KBM-7 (cell line): ENCODE measurements at regions not wholly inside any gene's neighbourhood (a gene's known extent, or its start where the extent isn't known, plus 50 kb on each side); places are given as distances from the start of the nearest gene placed in this dataset.

Experiments used
- DNase-seq: peaks from one replicate; pipeline ENCODE4 v3.0.0-alpha.2; 2015
- in situ Hi-C: fragments of 300-500 bp; cut with MboI; formaldehyde crosslinking; loops from 2 replicates; pipeline ENCODE4 v1.14.3; 2020; ENCODE audit warnings: low sequenced_read_pairs, low pct_unique_long_range_greater_than_20kb, mixed read lengths

DNA sequence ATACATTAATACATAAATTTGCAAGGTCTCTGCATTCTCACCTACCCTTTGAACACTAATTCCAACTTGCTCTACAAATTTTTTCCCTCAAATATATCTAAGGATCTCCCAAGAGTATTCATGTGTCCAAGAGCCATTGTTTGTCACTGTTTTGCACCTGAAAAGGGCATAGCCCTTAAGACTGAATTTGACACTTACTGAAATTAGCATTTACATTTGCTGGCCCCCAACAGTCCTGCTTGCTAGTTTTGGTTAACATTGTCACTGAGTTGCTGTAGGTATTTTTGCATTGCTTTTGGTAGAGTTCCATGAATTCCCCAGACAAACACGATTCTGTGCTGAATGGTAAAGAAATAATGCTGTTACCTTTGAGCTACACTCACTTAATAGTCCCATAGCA, 57.3 kb downstream of the KCNA4 start:
- in situ Hi-C loops, result no loop called here
- DNase-seq, result no peak

DNA sequence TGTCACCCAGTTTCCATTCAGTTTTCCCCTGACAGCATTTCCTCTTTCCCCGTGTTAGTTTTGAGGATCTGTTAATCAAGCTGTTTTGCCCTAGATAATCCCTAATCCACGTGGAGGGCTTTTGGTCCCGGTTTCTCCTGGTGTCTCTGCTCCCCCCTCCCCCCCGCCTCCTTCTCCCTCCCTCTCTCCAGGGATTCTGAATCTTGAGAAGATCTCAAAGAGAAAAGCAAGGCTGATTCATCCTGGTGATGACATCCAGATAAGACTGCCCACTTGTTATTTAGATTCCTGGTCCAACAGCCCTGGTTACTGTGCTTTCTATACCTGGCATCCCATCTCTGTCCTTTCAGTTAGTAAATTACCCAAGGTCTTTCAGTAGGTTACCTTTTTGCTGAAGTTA, 59.4 kb downstream of the KCNA4 start:
- no peak for DNase-seq

DNA sequence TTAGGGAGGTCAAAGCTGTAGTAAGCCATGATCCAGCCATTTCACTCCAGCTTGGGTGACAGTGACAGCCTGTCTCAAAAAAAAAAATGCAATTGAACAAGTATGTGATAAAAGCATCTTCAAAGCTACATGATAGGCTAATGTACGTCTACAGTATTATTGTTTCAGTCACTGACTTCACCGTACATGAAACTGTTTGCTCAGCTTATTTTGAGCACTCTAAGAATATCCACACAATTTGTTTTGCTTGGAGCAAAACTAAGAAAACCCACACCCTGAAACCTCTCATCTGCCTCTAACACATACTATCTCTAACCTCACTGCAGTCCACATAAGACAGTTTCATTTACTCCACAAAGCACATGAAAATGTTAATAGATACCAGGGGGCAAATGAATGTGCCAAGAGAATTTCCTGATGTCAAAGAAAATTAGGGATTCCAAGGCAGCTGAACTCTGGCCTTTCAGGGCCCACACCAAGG, 60.7 kb downstream of the KCNA4 start:
- DNase-seq, result no peak
- in situ Hi-C loops, result no loop called here

More for the DNA sequence above, 59.4 kb downstream of the KCNA4 start:
- in situ Hi-C loops, result no loop called here

DNA sequence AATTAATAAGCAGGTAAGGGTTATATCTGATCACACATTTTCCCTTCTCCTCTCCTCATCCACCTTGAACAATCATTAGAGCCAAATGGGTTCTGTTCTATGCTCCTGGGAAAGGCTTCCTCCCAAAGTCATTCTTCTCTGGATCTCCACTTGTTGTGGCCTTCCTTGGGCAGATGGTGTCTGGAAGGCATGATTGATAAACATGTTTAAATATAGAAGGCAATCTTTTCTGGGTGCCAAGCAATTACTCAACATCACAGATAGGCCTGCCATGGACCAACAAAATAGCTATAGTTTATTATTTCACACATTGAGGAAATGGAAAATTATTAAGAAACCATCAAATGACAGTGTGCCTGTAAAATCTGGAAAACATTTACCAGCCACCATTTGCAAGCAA, 73.5 kb downstream of the KCNA4 start:
- DNase-seq, result no peak
- in situ Hi-C loops, result no loop called here

DNA sequence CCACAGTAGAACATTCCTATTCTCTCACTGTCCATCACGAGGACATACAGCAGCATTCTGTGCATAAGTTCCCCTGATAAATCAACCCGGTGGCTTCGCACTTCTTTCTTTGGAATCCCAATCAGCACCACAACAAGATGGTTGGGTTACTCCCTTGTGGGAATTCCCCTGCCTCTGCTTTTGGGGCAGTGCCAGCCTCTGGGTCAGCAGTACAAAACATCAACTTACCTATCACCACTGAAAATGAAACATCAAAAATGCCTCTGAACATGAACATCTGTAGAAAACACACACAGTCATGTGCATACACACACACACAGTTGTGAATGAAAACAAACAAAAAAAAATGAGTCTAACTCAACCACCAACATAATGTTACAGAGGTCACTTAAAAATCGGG, 79.3 kb downstream of the KCNA4 start:
- no peak for DNase-seq
- in situ Hi-C loops, result no loop called here

DNA sequence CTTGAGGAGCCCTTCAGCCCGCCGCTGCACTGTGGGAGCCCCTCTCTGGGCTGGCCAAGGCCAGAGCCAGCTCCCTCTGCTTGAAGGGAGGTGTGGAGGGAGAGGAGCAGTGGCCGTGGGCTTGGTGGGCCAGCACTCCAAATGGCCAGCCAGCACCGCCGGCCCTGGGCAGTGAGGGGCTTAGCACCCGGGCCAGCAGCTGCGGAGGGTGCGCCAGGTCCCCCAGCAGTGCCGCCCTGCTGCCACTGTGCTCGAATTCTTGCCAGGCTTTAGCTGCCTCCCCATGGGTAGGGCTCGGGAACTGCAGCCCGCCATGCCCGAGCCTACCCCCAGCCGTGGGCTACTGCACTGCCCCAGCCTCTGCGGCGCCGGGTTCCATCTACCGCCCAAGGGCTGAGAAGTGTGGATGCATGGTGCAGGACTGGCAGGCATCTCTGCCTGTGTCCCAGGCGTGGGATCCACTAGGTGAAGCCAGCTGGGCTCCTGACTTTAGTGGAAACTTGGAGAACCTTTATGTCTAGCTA, 82.7 kb downstream of the KCNA4 start:
- in situ Hi-C loops, result no loop called here
- no peak for DNase-seq

DNA sequence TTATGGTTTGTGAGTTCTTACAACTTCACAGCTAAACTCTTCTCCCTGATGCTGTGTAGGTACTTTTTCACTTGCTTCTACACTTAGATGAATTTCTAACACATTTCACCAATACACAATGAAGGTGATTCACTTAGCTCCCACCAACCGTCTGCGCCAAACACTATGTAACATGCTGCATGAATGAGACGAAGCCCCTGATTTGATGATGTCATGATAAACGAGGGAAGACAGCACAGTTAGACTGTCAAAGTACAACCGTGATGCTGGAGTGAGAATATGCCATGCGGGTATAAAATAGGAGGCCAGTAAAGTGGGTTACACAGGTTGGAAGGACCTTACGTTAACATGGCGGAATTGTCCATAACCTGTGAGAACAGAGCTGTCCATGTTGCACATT, 100.8 kb downstream of the KCNA4 start:
- in situ Hi-C loops, result no loop called here
- no peak for DNase-seq

DNA sequence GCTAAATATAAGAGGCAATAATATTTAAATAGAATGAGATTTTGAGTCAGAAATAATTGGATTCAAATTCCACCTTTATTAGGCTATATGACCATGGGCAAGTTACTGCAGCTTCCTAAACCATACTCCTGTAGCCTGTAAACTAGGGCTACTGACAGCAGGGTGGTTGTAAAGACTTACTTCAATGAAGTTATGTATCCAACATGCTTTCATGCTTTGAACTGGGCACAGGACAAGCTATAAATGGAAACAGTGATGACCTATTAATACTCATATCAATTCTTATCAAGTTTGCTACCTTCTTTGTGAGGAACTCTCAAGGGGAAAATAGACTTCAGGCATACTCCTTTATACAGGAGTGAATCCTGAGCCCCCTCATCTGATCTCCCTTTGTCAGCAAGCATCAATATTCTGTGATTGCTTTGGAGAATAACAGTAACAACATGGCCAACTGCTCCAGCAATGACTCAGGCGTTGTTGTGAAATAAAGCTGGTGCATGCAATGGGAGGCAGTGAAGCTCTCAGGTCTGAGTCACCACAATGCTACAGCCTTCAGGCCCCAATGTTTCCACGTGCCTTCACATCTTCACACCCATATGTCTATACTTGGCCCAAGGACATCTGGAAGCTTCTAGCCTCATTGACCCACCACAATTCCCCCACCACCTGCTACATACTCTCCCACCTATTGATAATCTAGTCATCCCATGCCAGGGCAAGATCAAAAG, 102.5 kb downstream of the KCNA4 start:
- DNase-seq, result no peak
- in situ Hi-C loops, result no loop called here

DNA sequence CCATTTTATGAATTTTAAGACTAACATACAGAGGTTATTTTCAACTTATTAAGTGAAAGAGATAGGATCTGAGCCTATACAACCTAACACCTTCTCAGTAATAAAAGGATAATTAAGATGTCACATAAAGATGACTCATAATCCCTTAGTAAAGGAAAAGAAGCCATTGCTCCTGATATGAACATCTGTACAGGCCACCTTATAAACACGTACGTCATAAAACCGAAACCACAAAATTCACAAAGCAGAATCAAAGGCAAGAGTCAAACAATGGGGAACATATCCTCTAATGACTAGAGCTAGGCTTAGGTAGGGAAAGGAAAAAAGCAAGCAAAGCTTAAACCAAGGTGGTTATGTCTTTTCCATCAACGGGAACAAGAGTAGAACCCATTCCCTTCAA, 103.5 kb downstream of the KCNA4 start:
- in situ Hi-C loops, result no loop called here
- DNase-seq, result no peak

DNA sequence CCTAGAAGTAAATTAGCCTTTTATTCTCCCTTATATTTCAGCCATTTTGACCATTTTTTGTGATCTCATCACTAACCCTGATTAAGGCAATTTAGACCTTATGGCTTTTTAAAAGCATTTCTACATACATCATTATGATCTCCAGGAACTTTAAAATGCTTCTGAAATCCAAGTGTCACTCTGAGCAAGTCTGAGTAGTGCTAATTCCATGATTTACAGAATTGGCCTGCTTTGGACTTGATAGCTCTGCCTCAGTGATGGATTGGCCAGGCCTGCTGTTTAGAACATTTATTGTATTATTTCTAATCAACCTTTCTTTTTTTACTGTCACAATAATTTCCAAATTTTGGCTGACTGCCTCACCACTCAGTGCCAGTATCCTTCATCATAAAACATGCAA, 116.4 kb downstream of the KCNA4 start:
- DNase-seq, result no peak
- in situ Hi-C loops, result no loop called here

DNA sequence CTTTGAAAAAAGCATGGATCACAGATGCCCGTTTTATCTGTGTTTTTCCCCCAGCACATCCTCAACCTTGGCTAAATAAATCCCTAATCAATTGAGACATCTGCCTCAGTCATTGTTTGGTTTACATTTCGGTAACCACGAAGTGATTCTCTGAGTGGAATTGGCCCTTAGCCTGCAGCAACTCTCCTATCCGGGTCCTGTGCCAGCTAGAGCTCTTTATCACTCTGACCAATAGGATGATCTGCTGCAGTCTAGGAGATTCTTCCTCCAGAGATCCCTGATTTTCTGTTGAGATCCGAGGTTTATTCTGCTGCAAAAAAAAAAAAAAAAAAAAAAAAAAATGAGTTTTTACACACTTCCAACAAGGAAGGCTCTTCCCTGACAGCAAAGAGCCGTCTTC, 137.3 kb downstream of the KCNA4 start:
- no peak for DNase-seq
- in situ Hi-C loops, result no loop called here

DNA sequence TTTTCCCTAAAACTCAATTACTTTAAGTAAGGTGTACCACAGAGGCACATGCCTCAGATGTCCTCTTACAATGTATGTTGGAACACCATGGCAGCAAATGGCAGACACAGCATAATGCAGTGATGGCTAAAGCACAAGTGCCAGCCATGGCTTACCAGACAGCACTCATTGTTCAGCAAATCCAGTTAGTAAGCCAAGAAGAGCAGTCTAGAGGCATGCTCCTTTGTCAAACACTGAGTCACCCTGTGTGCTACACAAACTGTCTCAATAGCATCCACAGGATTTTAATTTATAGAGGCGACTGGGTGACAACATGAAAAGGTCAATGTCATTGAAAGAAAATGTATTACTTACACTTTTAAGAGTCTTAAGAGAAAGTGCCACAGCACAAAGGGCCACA, 140.6 kb downstream of the KCNA4 start:
- no peak for DNase-seq
- in situ Hi-C loops, result no loop called here

DNA sequence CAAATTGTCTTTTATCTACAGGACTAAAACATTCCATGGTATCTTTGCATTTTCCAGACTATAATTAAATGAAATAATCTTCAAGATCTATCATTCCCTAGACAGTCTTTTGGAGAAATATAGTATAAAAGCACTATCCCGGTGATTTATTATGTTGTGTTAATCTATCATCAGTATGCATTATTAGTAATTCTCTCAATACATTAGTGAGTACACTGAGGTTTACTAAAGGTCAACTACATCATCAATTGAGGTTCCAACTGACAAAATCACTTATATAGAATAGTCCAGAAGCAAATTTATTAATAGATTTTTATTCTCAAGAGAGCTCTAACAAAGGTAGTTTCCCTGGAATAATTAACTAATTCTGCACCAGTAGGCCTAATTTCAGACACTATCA, 169.6 kb downstream of the KCNA4 start:
- in situ Hi-C loops, result no loop called here

DNA sequence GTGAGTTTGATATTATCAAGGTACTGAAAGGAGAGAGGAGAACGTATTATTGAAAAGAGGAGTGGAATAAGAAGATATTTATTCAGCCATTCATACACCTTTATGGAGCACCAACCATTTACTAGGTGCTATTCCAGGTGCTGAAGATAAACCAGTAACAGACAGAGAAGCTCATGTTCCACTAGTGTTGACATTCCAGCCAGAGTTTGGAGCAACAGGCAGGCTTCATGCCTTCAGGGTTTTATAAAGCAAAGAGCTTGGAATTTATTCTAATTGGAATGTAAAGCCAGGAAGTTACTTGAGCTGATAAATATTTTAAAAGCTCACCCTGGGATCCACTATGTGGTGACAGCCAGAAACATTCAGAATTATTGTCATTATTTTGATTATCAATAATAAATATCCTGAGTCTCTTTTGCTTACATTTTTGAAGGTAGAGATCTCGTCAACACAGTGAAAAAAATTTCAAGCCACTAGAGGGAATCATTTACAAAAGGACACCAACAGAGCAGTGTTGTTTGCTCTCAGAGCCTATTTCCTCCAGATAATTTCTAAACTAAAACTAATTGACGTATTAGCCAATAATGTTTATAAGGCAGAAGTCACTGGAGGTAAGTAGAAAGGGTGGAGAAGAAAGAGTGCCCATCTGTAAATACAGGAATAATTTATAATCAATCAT, 172.0 kb downstream of the KCNA4 start:
- no peak for DNase-seq
- in situ Hi-C loops, result no loop called here

More for the DNA sequence above, 169.6 kb downstream of the KCNA4 start:
- DNase-seq, result no peak

DNA sequence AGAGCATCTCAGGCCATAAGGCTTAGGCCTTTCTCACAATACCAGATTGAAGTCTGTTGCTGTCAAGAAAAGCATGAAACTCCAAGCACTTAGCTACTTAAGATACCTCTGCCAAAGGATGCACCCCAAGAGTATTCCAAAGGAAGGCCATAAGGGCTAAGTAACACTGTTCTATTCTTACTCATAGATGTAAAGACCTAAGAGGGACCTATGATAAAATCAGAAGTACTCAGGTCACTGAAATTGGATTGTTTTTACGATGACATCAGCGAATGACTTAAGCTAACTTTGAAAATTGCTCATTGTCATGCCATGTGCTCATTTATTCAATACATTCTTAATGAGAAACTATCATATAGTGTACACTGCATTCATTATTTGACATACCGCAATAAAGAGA, 172.8 kb downstream of the KCNA4 start:
- in situ Hi-C loops, result no loop called here
- DNase-seq, result no peak

DNA sequence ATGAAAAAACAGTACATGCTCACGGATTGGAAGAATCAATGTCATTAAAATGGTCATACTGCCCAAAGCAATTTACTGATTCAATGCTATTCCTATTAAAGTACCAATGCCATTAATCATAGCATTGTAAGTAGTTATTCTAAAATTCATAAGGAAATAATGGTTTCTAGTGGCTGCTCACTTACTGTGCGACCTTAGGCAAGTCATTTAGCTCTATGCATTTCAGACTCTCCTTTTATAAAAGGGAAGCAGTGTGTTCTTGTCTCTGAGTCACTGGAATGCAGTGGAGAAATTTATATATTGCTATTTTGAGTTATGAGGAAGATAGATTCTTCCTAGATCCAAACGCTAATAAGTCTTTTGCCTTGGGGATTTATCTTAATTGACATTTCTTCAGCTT, 174.8 kb downstream of the KCNA4 start:
- DNase-seq, result no peak
- in situ Hi-C loops, result no loop called here

DNA sequence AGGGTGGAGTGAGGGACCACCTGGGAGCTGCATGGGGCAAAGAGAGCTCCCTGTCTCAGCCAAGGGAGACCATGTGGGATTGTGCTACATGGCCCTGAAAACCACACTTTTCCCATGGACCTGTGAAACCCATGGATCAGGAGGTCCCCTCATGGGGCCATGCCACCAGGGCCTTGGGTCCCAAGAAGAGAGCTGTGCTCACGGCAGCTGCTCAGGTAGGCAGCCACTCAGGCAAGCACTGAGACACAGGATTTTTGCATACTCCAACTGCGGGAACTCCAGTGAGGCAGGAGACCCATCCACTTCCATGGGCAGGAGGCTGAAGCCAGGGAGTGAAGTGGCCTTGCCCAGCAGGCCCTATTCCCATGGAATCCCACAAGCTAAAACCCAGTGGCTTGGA, 190.0 kb downstream of the KCNA4 start:
- in situ Hi-C loops, result no loop called here
- DNase-seq, result no peak

DNA sequence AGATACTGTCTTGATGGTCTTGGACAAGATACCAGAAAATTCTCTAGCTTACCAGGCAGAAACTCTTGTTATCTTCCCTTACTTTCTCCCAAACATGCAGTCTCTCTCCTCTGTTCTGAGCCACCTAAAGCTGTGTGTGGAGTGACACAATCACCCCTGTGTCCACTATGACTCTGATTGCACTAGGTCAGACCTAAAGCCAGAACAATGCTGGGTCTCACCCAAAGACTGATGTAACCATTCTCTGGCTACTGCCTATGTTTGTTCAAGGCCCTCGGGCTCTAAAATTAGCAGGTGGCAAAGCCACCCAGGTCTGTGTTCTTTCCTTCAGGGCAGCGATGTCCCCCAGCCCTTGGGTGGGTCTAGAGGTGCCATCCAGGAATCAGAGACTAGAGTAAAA, 200.5 kb downstream of the KCNA4 start:
- in situ Hi-C loops, result no loop called here

DNA sequence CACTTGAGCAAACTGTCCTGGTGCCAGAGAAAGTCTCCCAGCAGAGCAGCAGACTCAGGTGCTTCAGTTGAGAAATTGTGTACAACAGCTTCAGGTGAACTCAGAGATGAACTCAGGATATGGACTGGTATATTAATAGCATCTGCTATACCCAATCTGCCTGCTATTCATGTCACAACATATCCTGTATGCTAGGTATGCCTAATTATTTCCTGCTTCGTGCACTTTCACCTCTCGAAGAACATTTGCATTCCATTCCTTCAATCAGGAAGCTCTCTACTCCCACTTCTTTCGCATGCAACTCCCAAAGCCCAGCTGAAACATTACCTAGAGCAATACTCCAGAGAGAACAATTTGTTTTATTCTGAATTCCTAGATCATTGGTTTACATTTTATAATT, 207.7 kb downstream of the KCNA4 start:
- DNase-seq, result no peak
- in situ Hi-C loops, result no loop called here

More for the DNA sequence above, 200.5 kb downstream of the KCNA4 start:
- no peak for DNase-seq

DNA sequence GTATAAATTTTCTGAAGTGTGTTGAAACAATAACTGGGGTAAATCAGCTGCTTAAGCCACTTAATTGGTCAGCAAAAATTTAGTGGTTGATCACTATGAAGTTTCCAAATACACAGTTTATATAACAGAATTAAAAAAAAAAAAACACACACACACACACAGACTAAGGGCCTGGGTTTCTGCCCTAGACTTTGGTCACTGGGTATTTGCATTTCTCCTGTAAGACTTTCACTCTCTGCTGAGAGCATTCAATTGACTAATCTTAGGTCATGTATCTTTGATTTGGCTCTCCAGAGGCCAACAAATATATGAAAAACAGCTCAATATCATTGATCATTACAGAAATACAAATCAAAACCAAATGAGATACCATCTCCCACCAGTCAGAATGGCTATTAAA, 214.3 kb downstream of the KCNA4 start:
- in situ Hi-C loops, result no loop called here
- DNase-seq, result no peak

DNA sequence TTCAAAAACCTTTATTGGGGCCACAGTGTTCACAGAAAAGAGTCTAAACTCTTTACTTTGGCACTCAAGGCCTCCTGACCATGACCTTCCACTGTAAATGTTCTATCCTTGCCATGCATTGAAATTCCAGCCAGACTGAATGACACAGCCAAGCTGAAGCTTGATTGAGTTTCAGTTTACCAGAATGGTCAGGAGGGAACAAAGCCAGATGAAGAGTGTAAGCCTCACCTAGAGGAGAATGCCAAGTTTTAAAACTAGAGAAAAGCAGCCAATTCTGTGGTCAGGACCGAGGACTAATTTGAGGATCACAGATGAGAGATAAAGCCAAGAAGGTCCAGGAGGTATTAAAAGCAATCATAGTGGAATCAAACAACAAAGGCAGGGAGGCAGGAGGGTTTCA, 215.3 kb downstream of the KCNA4 start:
- DNase-seq, result no peak
- in situ Hi-C loops, result no loop called here
